ENCODE measurements at regions not wholly inside any gene's neighbourhood (a gene's known extent, or its start where the extent isn't known, plus 50 kb on each side); places are given as distances from the start of the nearest gene placed in this dataset.
A peak's percentile ranks its signal among the peaks of the same experiment; 100 is the strongest.

GRCh38 chr5:160175438-160176218 lies 53.7 kb upstream of the FABP6 start:
- no peak overlapping the region for H3K27ac ChIP-seq (ENCODE audit: insufficient read depth, low read length)
- H2AFZ ChIP-seq (ENCODE audit: low read length), result peak overlapping the region; percentile 68
- peaks cover 4% of the 10 kb centered on the region for H3K4me1 ChIP-seq (ENCODE audit: control insufficient read depth, extremely low read depth, insufficient read depth, low read length)
- DNase-seq (ENCODE audit: low read depth in 2 of 2), result peak; percentile 35 to 60
- H3K27me3 ChIP-seq (ENCODE audit: control insufficient read depth, insufficient read depth, low read length), result no peaks in the 10 kb centered on the region
- H3K9ac ChIP-seq (ENCODE audit: insufficient read depth, low read length), result no peak overlapping the region
- H3K4me2 ChIP-seq (ENCODE audit: extremely low read depth, insufficient read depth, low read length), result no peak overlapping the region
- H3K9me3 ChIP-seq (ENCODE audit: control insufficient read depth, insufficient read depth, low read depth, low read length), result no peaks in the 10 kb centered on the region
- no peaks in the 10 kb centered on the region for H3K79me2 ChIP-seq (ENCODE audit: control insufficient read depth, insufficient read depth, low read length)
- no peak for TF ChIP-seq CTCF (conservative IDR thresholded peaks at IDR 0.05 in 1 of 2, IDR thresholded peaks at IDR 0.05 in 1 of 2; ENCODE audit: low read depth in 1 of 2, low read length in 2 of 2)
- no peak for TF ChIP-seq EZH2 (IDR thresholded peaks at IDR 0.05; ENCODE audit: low read length, missing control alignments)
- H4K20me1 ChIP-seq (ENCODE audit: control insufficient read depth, extremely low read depth, insufficient read depth, low read length), result no peaks in the 10 kb centered on the region
- H3K36me3 ChIP-seq (ENCODE audit: control insufficient read depth, insufficient read depth, low read length), result no peaks in the 10 kb centered on the region
- no peak overlapping the region for H3K4me3 ChIP-seq (replicated peaks in 1 of 4; ENCODE audit: control extremely low read depth in 1 of 4, insufficient read depth in 1 of 4, low read depth in 3 of 4, low read length in 4 of 4)

GRCh38 chr5:160174780-160175437 lies 54.4 kb upstream of the FABP6 start:
- Histone ChIP-seq H2AFZ (ENCODE audit: low read length) (peak overlapping the region; percentile 20), H3K9ac (ENCODE audit: insufficient read depth, low read length) (no peak overlapping the region), H3K79me2 (ENCODE audit: control insufficient read depth, insufficient read depth, low read length) (no peaks in the 10 kb centered on the region), H3K36me3 (ENCODE audit: control insufficient read depth, insufficient read depth, low read length) (no peaks in the 10 kb centered on the region), H3K4me3 (replicated peaks in 1 of 4; ENCODE audit: control extremely low read depth in 1 of 4, insufficient read depth in 1 of 4, low read depth in 3 of 4, low read length in 4 of 4) (no peak overlapping the region), H4K20me1 (ENCODE audit: control insufficient read depth, extremely low read depth, insufficient read depth, low read length) (no peaks in the 10 kb centered on the region), H3K27me3 (ENCODE audit: control insufficient read depth, insufficient read depth, low read length) (no peaks in the 10 kb centered on the region), H3K9me3 (ENCODE audit: control insufficient read depth, insufficient read depth, low read depth, low read length) (no peaks in the 10 kb centered on the region), H3K4me2 (ENCODE audit: extremely low read depth, insufficient read depth, low read length) (peak overlapping the region; percentile 13), H3K4me1 (ENCODE audit: control insufficient read depth, extremely low read depth, insufficient read depth, low read length) (peaks cover 4% of the 10 kb centered on the region), H3K27ac (ENCODE audit: insufficient read depth, low read length) (no peak overlapping the region)
- TF ChIP-seq EZH2 (IDR thresholded peaks at IDR 0.05; ENCODE audit: low read length, missing control alignments) (no peak), CTCF (conservative IDR thresholded peaks at IDR 0.05 in 1 of 2, IDR thresholded peaks at IDR 0.05 in 1 of 2; ENCODE audit: low read depth in 1 of 2, low read length in 2 of 2) (no peak)
- DNase-seq (ENCODE audit: low read depth in 2 of 2), result peak in 1 of 2 donors; percentile 22

GRCh38 chr5:160174290-160174689 lies 55.0 kb upstream of the FABP6 start:
- Histone ChIP-seq H3K9ac (ENCODE audit: insufficient read depth, low read length) (no peak overlapping the region), H3K27me3 (ENCODE audit: control insufficient read depth, insufficient read depth, low read length) (no peaks in the 10 kb centered on the region), H3K36me3 (ENCODE audit: control insufficient read depth, insufficient read depth, low read length) (no peaks in the 10 kb centered on the region), H3K9me3 (ENCODE audit: control insufficient read depth, insufficient read depth, low read depth, low read length) (no peaks in the 10 kb centered on the region), H3K4me2 (ENCODE audit: extremely low read depth, insufficient read depth, low read length) (no peak overlapping the region), H3K79me2 (ENCODE audit: control insufficient read depth, insufficient read depth, low read length) (no peaks in the 10 kb centered on the region), H2AFZ (ENCODE audit: low read length) (no peak overlapping the region), H3K4me3 (replicated peaks in 1 of 4; ENCODE audit: control extremely low read depth in 1 of 4, insufficient read depth in 1 of 4, low read depth in 3 of 4, low read length in 4 of 4) (no peak overlapping the region), H3K27ac (ENCODE audit: insufficient read depth, low read length) (no peak overlapping the region), H4K20me1 (ENCODE audit: control insufficient read depth, extremely low read depth, insufficient read depth, low read length) (no peaks in the 10 kb centered on the region), H3K4me1 (ENCODE audit: control insufficient read depth, extremely low read depth, insufficient read depth, low read length) (peaks cover 8% of the 10 kb centered on the region)
- no peak for DNase-seq (ENCODE audit: low read depth in 2 of 2)
- no peak for TF ChIP-seq CTCF (conservative IDR thresholded peaks at IDR 0.05 in 1 of 2, IDR thresholded peaks at IDR 0.05 in 1 of 2; ENCODE audit: low read depth in 1 of 2, low read length in 2 of 2)
- no peak for TF ChIP-seq EZH2 (IDR thresholded peaks at IDR 0.05; ENCODE audit: low read length, missing control alignments)
